ACC112 (cell line): ENCODE measurements at regions not wholly inside any gene's neighbourhood (a gene's known extent, or its start where the extent isn't known, plus 50 kb on each side); places are given as distances from the start of the nearest gene placed in this dataset.

ENCODE experiments used
- H2AFZ ChIP-seq: fragments of 200-600 bp; sonication (generic); one replicate; pipeline ENCODE4 v1.6.0; 2017; ENCODE audit warnings: antibody characterized with exemption, low read length; ENCODE audit not compliant: unreplicated experiment
- H3K27ac ChIP-seq: fragments of 200-600 bp; sonication (generic); 2 replicates; pipeline ENCODE4 v1.5.1; 2014; ENCODE audit warnings: low read depth, mild to moderate bottlenecking, antibody characterized with exemption, low read length, moderate library complexity
- H3K27me3 ChIP-seq: fragments of 200-600 bp; sonication (generic); 2 replicates; pipeline ENCODE4 v1.6.1; 2014; ENCODE audit warnings: mild to moderate bottlenecking, antibody characterized with exemption, low read length, moderate library complexity, mixed read lengths; ENCODE audit not compliant: insufficient read depth
- H3K36me3 ChIP-seq: fragments of 200-600 bp; sonication (generic); 2 replicates; pipeline ENCODE4 v1.6.1; 2016; ENCODE audit warnings: mild to moderate bottlenecking, antibody characterized with exemption, low read length, moderate library complexity, mixed read lengths; ENCODE audit not compliant: insufficient read depth
- H3K4me1 ChIP-seq: fragments of 200-600 bp; sonication (generic); one replicate; pipeline ENCODE4 v1.6.1; 2016; ENCODE audit warnings: low read length, mixed read lengths; ENCODE audit not compliant: insufficient read depth, unreplicated experiment, control insufficient read depth
- H3K4me3 ChIP-seq: fragments of 200-600 bp; sonication (generic); 2 replicates; pipeline ENCODE4 v1.5.1; 2014; ENCODE audit warnings: mild to moderate bottlenecking, low read depth, low read length
- H3K79me2 ChIP-seq: fragments of 200-600 bp; sonication (generic); one replicate; pipeline ENCODE4 v1.6.0; 2016; ENCODE audit warnings: low read length; ENCODE audit not compliant: control insufficient read depth, unreplicated experiment, insufficient read depth

GRCh38 chr6:67606906-67607828 lies 1027.9 kb upstream of the ADGRB3 start:
- Histone ChIP-seq H3K79me2 (no peaks in the 10 kb centered on the region), H3K4me3 (no peak overlapping the region), H2AFZ (no peak overlapping the region), H3K4me1 (peaks cover 12% of the 10 kb centered on the region), H3K27ac (no peak overlapping the region), H3K36me3 (no peaks in the 10 kb centered on the region), H3K27me3 (no peaks in the 10 kb centered on the region)

GRCh38 chr6:67594366-67594765 lies 1040.7 kb upstream of the ADGRB3 start:
- no peak overlapping the region for H3K27ac ChIP-seq
- no peaks in the 10 kb centered on the region for H3K27me3 ChIP-seq

GRCh38 chr6:67593247-67593646 lies 1041.8 kb upstream of the ADGRB3 start:
- no peaks in the 10 kb centered on the region for H3K27me3 ChIP-seq
- H3K36me3 ChIP-seq: no peaks in the 10 kb centered on the region
- H3K27ac ChIP-seq: no peak overlapping the region

More at GRCh38 chr6:67594366-67594765, 1040.7 kb upstream of the ADGRB3 start:
- Histone ChIP-seq H3K4me1 (no peaks in the 10 kb centered on the region), H3K79me2 (no peaks in the 10 kb centered on the region), H2AFZ (no peak overlapping the region), H3K4me3 (no peak overlapping the region), H3K36me3 (no peaks in the 10 kb centered on the region)

GRCh38 chr6:67591910-67592309 lies 1043.2 kb upstream of the ADGRB3 start:
- Histone ChIP-seq H3K27me3 (no peaks in the 10 kb centered on the region), H3K4me3 (no peak overlapping the region), H3K36me3 (no peaks in the 10 kb centered on the region), H2AFZ (no peak overlapping the region), H3K79me2 (no peaks in the 10 kb centered on the region), H3K4me1 (no peaks in the 10 kb centered on the region), H3K27ac (no peak overlapping the region)

More at GRCh38 chr6:67593247-67593646, 1041.8 kb upstream of the ADGRB3 start:
- Histone ChIP-seq H3K4me1 (no peaks in the 10 kb centered on the region), H2AFZ (no peak overlapping the region), H3K79me2 (no peaks in the 10 kb centered on the region), H3K4me3 (no peak overlapping the region)

- Histone ChIP-seq H3K27ac (no peak overlapping the region), H3K27me3 (no peaks in the 10 kb centered on the region), H3K79me2 (no peaks in the 10 kb centered on the region), H2AFZ (no peak overlapping the region), H3K4me3 (no peak overlapping the region), H3K36me3 (no peaks in the 10 kb centered on the region), H3K4me1 (no peaks in the 10 kb centered on the region)
These were observed 1067.2 kb upstream of the ADGRB3 start for GRCh38 chr6:67567842-67568241.

GRCh38 chr6:67563671-67564070 lies 1071.4 kb upstream of the ADGRB3 start:
- H3K4me1 ChIP-seq: no peaks in the 10 kb centered on the region
- no peaks in the 10 kb centered on the region for H3K79me2 ChIP-seq
- H2AFZ ChIP-seq: no peak overlapping the region
- no peak overlapping the region for H3K27ac ChIP-seq
- no peak overlapping the region for H3K4me3 ChIP-seq
- H3K27me3 ChIP-seq: no peaks in the 10 kb centered on the region
- no peaks in the 10 kb centered on the region for H3K36me3 ChIP-seq

- Histone ChIP-seq H3K36me3 (no peaks in the 10 kb centered on the region), H3K4me3 (no peak overlapping the region), H3K79me2 (no peaks in the 10 kb centered on the region), H3K27me3 (no peaks in the 10 kb centered on the region), H3K27ac (no peak overlapping the region), H3K4me1 (no peaks in the 10 kb centered on the region), H2AFZ (no peak overlapping the region)
These were observed 1075.0 kb upstream of the ADGRB3 start for GRCh38 chr6:67560068-67560467.

- Histone ChIP-seq H3K36me3 (no peaks in the 10 kb centered on the region), H2AFZ (no peak overlapping the region), H3K27ac (no peak overlapping the region), H3K27me3 (no peaks in the 10 kb centered on the region), H3K4me3 (no peak overlapping the region), H3K79me2 (no peaks in the 10 kb centered on the region), H3K4me1 (no peaks in the 10 kb centered on the region)
These were observed 1076.1 kb upstream of the ADGRB3 start for GRCh38 chr6:67558985-67559384.

GRCh38 chr6:67544851-67545452 lies 1090.1 kb upstream of the ADGRB3 start:
- Histone ChIP-seq H3K36me3 (no peaks in the 10 kb centered on the region), H3K27ac (no peak overlapping the region), H3K79me2 (no peaks in the 10 kb centered on the region), H3K27me3 (no peaks in the 10 kb centered on the region), H2AFZ (no peak overlapping the region), H3K4me3 (no peak overlapping the region), H3K4me1 (no peaks in the 10 kb centered on the region)

- no peaks in the 10 kb centered on the region for H3K4me1 ChIP-seq
- H3K36me3 ChIP-seq: no peaks in the 10 kb centered on the region
- H3K79me2 ChIP-seq: no peaks in the 10 kb centered on the region
- peak overlapping the region; percentile 65 for H3K27ac ChIP-seq
- H3K4me3 ChIP-seq: 0 out of 2 replicates have a peak overlapping the region, but pooled peaks have one; percentile 22
- H2AFZ ChIP-seq: no peak overlapping the region
- no peaks in the 10 kb centered on the region for H3K27me3 ChIP-seq
These were observed 1093.5 kb upstream of the ADGRB3 start for GRCh38 chr6:67541586-67541985.

GRCh38 chr6:67538032-67538431 lies 1097.0 kb upstream of the ADGRB3 start:
- H3K36me3 ChIP-seq: no peaks in the 10 kb centered on the region
- H3K27me3 ChIP-seq: no peaks in the 10 kb centered on the region
- no peak overlapping the region for H2AFZ ChIP-seq
- no peak overlapping the region for H3K27ac ChIP-seq
- no peak overlapping the region for H3K4me3 ChIP-seq
- no peaks in the 10 kb centered on the region for H3K79me2 ChIP-seq
- no peaks in the 10 kb centered on the region for H3K4me1 ChIP-seq
